ENCODE measurements at regions not wholly inside any gene's neighbourhood (a gene's known extent, or its start where the extent isn't known, plus 50 kb on each side); places are given as distances from the start of the nearest gene placed in this dataset.
"Not testable (repeated sequence)": the region's sequence is repeated elsewhere in the genome, so short reads cannot be mapped to it uniquely, and the experiment has no call there.

DNA sequence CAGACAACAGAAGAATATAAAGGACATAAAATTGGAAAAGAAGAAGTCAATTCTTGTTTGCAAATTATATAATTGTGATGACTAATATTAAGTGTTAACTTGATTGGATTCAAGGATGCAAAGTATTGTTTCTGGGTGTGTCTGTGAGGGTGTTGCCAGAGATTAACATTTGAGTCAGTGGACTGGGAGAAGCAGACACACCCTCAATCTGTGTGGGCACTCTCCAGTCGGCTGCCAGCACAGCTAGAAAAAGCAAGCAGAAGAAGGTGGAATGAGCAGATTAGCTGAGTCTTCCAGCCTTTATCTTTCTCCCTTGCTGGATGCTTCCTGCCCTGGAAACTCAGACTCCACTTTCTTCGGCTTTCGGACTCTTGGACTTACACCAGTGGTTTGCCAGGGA is 51.7 kb downstream of the UBE2NL start:
- DNase-seq (ENCODE audit: low read depth, low spot score), result no peak
- no peak overlapping the region for H3K27ac ChIP-seq

- DNase-seq (ENCODE audit: low read depth, low spot score), result no peak
Observed at GRCh38 chrX:143940119-143940518, 56.2 kb downstream of the UBE2NL start.

GRCh38 chrX:143945171-143945570 is 61.3 kb downstream of the UBE2NL start:
- H3K27ac ChIP-seq, result peak overlapping the region; percentile 16
- no peak for DNase-seq (ENCODE audit: low read depth, low spot score)

More at GRCh38 chrX:143940119-143940518, 56.2 kb downstream of the UBE2NL start:
- no peak overlapping the region for H3K27ac ChIP-seq

- no peak overlapping the region for H3K27ac ChIP-seq
Observed at GRCh38 chrX:143964549-143964948, 80.7 kb downstream of the UBE2NL start.

DNA sequence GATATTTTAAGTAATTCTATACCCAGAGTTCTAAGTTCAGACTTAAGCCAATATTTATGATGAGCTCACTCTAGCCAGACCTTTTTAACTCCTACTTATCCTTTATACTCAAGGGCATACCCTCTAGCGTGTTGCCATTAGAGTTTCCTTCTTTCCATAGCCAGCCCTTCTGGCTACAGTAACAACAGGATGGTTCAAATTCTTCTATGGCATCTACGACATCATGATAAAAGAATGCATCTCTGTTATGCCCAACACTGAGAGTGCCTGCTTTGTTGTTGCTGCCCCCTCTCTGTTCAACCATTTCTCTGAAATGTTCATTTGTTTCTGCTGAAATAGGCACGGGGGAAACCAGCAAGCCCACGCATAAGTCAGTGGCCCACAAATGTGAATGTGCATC is 104.5 kb downstream of the UBE2NL start:
- DNase-seq (ENCODE audit: low read depth, low spot score), result no peak
- no peak overlapping the region for H3K27ac ChIP-seq

More at GRCh38 chrX:143964549-143964948, 80.7 kb downstream of the UBE2NL start:
- DNase-seq (ENCODE audit: low read depth, low spot score), result no peak

DNA sequence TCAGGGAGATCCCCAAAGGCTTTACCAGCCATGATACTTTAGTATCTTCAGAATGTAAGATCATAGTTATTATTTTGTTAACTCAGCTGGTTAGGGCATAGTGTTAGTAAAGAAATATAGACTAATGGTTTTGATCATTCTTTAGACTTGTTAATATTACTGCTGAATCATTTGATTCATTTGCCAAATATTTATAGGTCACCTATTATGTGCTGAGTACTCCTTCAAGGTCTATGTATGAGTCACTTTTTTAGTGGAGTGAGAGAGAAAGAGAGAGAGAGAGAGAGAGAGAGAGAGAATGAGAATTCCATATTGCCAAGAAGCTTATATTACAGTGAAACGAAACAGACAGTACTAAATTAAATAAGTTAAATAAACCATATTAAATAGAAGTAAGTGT is 110.3 kb downstream of the UBE2NL start:
- no peak overlapping the region for H3K27ac ChIP-seq
- peak; percentile 3 for DNase-seq (ENCODE audit: low read depth, low spot score)

DNA sequence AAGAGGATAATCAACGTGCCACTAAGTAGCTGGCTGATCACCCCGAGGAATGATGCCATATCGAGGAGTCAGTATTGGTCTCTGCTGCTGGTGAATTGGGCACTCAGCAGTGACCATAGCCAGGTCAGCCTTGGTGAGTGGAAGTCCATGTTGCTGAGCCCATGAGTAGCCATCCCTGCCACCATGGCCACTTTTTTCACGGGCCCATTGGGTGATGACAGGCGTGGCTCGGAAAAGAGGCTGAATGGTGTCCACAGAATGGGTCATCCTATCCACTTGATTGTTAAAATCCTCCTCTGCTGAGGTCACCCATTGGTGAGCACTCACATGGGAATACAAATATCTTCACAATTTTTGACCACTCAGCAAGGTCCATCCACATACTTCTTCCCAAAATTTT is 114.4 kb downstream of the UBE2NL start:
- no peak for DNase-seq (ENCODE audit: low read depth, low spot score)
- H3K27ac ChIP-seq, result no peak overlapping the region

GRCh38 chrX:144006811-144007210 is 122.9 kb downstream of the UBE2NL start:
- DNase-seq (ENCODE audit: low read depth, low spot score), result peak; percentile 44
- H3K27ac ChIP-seq, result peak overlapping the region; percentile 51

GRCh38 chrX:144040793-144041192 is 156.9 kb downstream of the UBE2NL start:
- DNase-seq (ENCODE audit: low read depth, low spot score), result no peak
- H3K27ac ChIP-seq, result no peak overlapping the region

- no peak overlapping the region for H3K27ac ChIP-seq
- DNase-seq (ENCODE audit: low read depth, low spot score), result no peak
Observed at GRCh38 chrX:144042271-144042670, 158.4 kb downstream of the UBE2NL start.

- DNase-seq (ENCODE audit: low read depth, low spot score), result no peak
Observed at GRCh38 chrX:144075432-144075831, 191.6 kb downstream of the UBE2NL start.

DNA sequence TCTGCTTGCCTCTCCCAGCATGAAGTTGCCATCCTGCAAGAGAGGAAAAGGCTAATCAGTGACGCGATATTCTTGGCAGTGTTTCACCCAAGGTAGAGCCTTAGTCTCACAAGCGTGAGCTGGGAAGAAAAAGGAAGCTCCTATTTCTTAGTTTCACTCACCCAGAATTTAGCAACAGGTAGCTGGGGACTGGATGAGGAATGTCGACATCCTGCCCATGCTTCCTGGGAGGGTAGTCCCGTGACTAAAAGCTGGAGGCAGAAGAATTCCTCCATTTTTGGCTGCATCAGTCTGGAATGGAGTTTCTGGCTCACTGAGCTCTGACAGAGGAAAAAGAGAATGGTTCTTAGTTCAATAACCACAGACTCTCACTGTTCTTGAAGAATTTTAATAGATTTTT is 198.4 kb downstream of the UBE2NL start:
- not testable (repeated sequence) for DNase-seq (ENCODE audit: low read depth, low spot score); H3K27ac ChIP-seq

More at GRCh38 chrX:144075432-144075831, 191.6 kb downstream of the UBE2NL start:
- H3K27ac ChIP-seq, result no peak overlapping the region

DNA sequence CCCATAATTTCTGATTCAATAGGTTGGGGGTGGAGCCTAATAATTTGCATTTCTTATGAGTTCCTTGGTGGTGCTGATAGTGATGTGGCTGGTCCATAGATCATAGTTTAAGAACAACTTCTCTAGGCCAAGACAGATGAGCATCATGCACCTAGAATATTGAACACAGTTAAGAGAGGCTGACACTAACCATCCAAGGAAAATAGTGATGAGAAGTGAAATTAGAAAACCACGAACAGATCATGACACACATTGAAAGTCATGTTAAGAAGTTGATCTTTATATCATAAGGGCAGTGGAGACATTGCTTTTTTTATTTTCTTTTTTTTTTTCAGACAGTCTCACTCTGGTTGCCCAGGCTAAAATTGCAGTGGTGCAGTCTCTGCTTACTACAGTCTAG is 205.8 kb downstream of the UBE2NL start:
- H3K27ac ChIP-seq; DNase-seq (ENCODE audit: low read depth, low spot score): not testable (repeated sequence)

- DNase-seq (ENCODE audit: low read depth, low spot score); H3K27ac ChIP-seq: not testable (repeated sequence)
Observed at GRCh38 chrX:144092116-144092515, 208.2 kb downstream of the UBE2NL start.

DNA sequence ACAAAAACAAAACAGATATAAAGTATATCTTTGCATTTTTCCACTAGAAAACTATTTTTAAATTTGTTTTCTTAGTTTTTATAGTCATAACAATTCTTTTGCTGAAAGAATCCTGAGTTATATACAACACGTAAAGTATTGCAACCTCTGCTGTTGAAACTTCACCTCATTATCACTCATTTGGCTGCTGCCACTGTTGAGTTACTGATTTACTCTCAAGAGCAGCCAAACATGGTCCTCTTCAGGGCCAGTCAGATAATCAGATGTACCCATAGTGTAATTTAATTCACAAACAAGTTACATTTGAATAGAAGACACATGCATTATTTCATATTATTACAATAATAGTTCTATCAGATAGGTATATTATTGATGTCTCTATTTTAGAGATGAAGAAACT is 235.6 kb downstream of the UBE2NL start:
- H3K27ac ChIP-seq; DNase-seq (ENCODE audit: low read depth, low spot score): not testable (repeated sequence)

- DNase-seq (ENCODE audit: low read depth, low spot score); H3K27ac ChIP-seq: not testable (repeated sequence)
Observed at GRCh38 chrX:144121566-144121965, 237.7 kb downstream of the UBE2NL start.

GRCh38 chrX:144127570-144128169 is 243.8 kb downstream of the UBE2NL start:
- DNase-seq (ENCODE audit: low read depth, low spot score); H3K27ac ChIP-seq: not testable (repeated sequence)

- DNase-seq (ENCODE audit: low read depth, low spot score); H3K27ac ChIP-seq: not testable (repeated sequence)
Observed at GRCh38 chrX:144129511-144129910, 245.6 kb downstream of the UBE2NL start.

DNA sequence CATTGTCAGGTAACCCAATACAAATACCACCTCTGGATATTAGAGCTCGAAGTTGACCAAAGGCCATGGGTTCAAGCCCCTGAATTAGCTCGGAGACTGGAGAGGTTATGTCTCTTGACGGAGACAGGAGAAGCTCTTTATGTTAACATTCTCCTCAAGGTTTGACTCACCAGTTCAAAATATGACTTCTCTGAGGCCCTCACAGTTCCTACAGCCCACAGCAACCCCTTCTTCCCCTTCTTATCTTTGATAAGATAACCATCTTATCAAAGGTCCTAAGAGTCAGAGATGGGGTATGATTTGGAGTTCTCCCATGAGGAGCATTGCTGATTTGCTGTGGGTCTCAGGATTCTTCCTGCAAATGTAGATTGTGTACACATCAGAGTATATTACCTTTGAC is 246.6 kb downstream of the UBE2NL start:
- not testable (repeated sequence) for DNase-seq (ENCODE audit: low read depth, low spot score); H3K27ac ChIP-seq

GRCh38 chrX:144131080-144131479 is 247.2 kb downstream of the UBE2NL start:
- not testable (repeated sequence) for H3K27ac ChIP-seq; DNase-seq (ENCODE audit: low read depth, low spot score)

DNA sequence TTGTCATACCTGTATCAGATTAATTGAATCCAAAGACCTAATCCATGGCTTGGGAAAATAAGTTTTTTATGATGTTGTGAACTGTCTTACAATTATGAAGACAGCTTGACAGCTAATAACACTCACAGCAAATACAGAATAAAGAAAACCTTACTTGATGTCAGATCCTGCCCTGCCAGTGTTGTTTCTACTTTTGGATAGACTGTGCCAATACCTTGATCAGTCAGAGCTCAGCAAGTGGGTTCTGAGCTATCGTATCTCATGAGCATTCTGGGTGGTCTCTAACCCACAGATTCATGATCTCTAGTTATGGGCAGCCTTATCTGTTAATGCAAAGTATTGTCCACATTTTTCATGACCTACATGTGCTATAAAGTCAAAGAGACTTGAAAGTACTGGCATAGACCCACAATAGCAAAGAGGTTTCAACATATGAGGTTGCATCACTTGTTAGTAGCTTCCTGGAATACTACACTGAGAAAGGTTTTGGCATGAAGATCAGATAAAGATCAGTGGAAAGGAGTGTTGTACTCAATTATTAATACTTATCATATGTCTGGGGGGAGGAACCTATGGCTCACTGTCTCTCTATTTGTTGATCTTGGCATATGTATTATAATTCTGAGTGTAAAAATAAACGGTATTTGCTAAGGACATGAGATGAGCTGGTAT is 250.7 kb downstream of the UBE2NL start:
- not testable (repeated sequence) for DNase-seq (ENCODE audit: low read depth, low spot score); H3K27ac ChIP-seq

DNA sequence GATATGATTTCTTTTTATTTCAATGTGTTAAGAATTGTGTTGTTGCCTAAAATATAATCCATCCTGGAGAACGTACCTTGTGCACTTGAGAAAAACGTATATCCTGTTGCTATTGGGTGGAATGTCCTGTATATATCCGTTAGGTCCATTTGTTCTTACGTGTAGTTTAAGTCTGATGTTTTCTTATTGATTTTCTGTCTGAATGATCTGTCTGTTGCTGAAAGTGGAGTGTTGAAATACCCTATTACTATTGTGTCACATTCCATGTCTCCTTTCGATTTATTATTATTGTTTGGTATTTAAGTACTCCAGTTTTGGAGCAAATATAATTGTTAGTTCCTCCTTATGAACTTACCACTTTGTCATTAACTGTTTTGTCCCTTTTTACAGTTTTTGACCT is 270.6 kb downstream of the UBE2NL start:
- H3K27ac ChIP-seq; DNase-seq (ENCODE audit: low read depth, low spot score): not testable (repeated sequence)

Measured in epithelial cell of prostate (primary cell).